ENCODE measurements at regions not wholly inside any gene's neighbourhood (a gene's known extent, or its start where the extent isn't known, plus 50 kb on each side); places are given as distances from the start of the nearest gene placed in this dataset.

DNA sequence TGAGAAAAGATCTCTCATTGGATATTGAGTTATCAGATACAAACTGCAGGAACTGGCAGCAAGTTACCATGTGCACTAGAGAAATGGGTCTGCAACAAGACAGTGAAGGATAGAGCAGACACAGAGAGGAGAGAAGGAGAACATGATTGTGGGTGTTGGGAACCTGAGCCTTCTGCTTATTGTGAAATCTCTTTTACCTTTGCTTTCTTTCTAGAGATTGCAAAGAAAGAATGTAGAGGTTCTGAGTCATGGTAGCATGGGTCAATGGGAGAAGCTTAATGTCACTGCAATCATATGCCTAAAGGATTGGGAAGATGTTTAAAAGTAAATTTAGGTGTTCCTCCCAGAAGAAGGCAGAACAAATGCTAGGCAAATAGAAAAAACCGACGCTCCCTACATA is 821.4 kb downstream of the CCSER2 start:
- in situ Hi-C loops (cut with MboI; ENCODE audit: low sequenced_read_pairs, unreplicated experiment) = no loop called here
- no peak for TF ChIP-seq CTCF (IDR thresholded peaks at IDR 0.05; ENCODE audit: borderline replicate concordance, control extremely low read depth, extremely low read depth, insufficient read depth, missing control alignments)
- DNase-seq (ENCODE audit: low spot score) = no peak

GRCh38 chr10:85151506-85151905 is 823.1 kb downstream of the CCSER2 start:
- in situ Hi-C loops (cut with MboI; ENCODE audit: low sequenced_read_pairs, unreplicated experiment) = no loop called here
- no peak for DNase-seq (ENCODE audit: low spot score)
- no peak for TF ChIP-seq CTCF (IDR thresholded peaks at IDR 0.05; ENCODE audit: borderline replicate concordance, control extremely low read depth, extremely low read depth, insufficient read depth, missing control alignments)

DNA sequence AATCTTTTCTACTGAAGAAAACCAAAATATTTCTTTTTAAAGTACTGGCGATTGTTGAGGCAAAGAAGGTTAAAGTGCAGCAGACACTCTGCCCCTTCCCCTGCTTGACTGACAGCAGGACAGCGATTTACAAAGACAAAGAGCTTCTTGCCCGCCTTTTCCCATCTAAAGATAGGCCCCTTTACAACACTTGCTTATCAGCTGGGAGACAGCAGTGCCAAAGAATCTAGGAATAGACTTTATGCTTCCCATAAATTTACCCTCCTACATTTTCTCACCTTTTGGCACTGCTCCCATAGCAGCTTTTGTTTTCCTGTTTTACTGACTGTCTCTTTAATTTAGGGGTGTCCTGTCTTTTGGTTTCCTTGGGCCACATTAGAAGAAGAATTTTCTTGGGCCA is 824.1 kb downstream of the CCSER2 start:
- in situ Hi-C loops (cut with MboI; ENCODE audit: low sequenced_read_pairs, unreplicated experiment) = no loop called here
- TF ChIP-seq CTCF (IDR thresholded peaks at IDR 0.05; ENCODE audit: borderline replicate concordance, control extremely low read depth, extremely low read depth, insufficient read depth, missing control alignments) = no peak
- DNase-seq (ENCODE audit: low spot score) = no peak

DNA sequence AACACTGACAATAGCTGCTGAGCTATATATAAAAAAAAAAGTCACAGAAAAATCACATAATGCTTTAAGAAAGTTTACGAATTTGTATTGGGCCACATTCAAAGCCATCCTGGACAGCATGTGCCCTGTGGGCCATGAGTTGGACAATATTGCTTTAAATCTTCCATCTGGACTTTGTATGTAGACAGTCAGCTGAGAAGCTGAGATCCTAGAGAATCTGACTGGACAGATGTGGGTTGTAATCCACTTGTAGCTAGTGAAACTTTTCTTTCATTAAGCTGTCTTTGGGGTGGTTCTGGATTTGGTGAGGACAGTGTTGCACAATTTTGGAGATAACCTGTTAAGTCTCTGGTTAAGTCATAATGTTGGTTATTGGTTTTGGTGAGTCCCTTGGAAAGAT is 824.5 kb downstream of the CCSER2 start:
- in situ Hi-C loops (cut with MboI; ENCODE audit: low sequenced_read_pairs, unreplicated experiment) = no loop called here
- TF ChIP-seq CTCF (IDR thresholded peaks at IDR 0.05; ENCODE audit: borderline replicate concordance, control extremely low read depth, extremely low read depth, insufficient read depth, missing control alignments) = no peak
- no peak for DNase-seq (ENCODE audit: low spot score)

DNA sequence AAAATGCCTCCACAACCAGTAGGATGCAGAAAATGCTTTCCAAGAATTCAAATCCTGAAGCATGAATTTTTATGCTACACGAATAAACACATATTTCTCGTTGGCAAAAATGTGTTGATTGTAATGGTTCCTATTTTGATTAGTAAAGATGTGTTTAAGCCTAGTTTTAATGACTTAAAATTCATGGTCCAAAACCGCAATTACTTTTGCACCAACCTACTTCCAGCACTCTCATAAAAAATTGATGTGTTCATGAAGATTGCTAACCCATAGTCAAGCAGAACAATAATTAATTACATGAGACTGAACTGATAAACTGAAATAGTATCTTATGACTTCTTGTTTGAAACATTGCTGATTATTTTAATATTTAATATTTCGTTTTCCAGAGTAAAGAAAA is 828.8 kb downstream of the CCSER2 start:
- no peak for TF ChIP-seq CTCF (IDR thresholded peaks at IDR 0.05; ENCODE audit: borderline replicate concordance, control extremely low read depth, extremely low read depth, insufficient read depth, missing control alignments)
- no peak for DNase-seq (ENCODE audit: low spot score)
- in situ Hi-C loops (cut with MboI; ENCODE audit: low sequenced_read_pairs, unreplicated experiment) = no loop called here

- in situ Hi-C loops (cut with MboI; ENCODE audit: low sequenced_read_pairs, unreplicated experiment) = no loop called here
- DNase-seq (ENCODE audit: low spot score) = no peak
- no peak for TF ChIP-seq CTCF (IDR thresholded peaks at IDR 0.05; ENCODE audit: borderline replicate concordance, control extremely low read depth, extremely low read depth, insufficient read depth, missing control alignments)
Measured at GRCh38 chr10:85168243-85168642, 839.9 kb downstream of the CCSER2 start.

- no peak for TF ChIP-seq CTCF (IDR thresholded peaks at IDR 0.05; ENCODE audit: borderline replicate concordance, control extremely low read depth, extremely low read depth, insufficient read depth, missing control alignments)
- in situ Hi-C loops (cut with MboI; ENCODE audit: low sequenced_read_pairs, unreplicated experiment) = no loop called here
- no peak for DNase-seq (ENCODE audit: low spot score)
Measured at GRCh38 chr10:85170026-85170425, 841.6 kb downstream of the CCSER2 start.

All from GM13976 (cell line).